Activated CD4-positive, alpha-beta T cell treated with anti-CD3 and anti-CD28 coated beads, Interleukin-2, Interleukin-4, amounts not matched to agents 100 ng/mL and 50 ng/mL, durations not matched to agents 16 hours and 8 hours (primary cell): ENCODE measurements at regions not wholly inside any gene's neighbourhood (a gene's known extent, or its start where the extent isn't known, plus 50 kb on each side); places are given as distances from the start of the nearest gene placed in this dataset.

Source experiments
- DNase-seq: peaks from one replicate; pipeline ENCODE4 v3.0.0-alpha.2; 2020; ENCODE audit warnings: low spot score

GRCh38 chr20:48204499-48204898 lies 419.2 kb upstream of the SULF2 start:
- no peak for DNase-seq

- no peak for DNase-seq
These were observed 418.0 kb upstream of the SULF2 start for GRCh38 chr20:48203252-48203651.

GRCh38 chr20:48202334-48203113 lies 417.2 kb upstream of the SULF2 start:
- no peak for DNase-seq

- no peak for DNase-seq
These were observed 416.6 kb upstream of the SULF2 start for GRCh38 chr20:48201885-48202284.

GRCh38 chr20:48201188-48201587 lies 415.9 kb upstream of the SULF2 start:
- no peak for DNase-seq

GRCh38 chr20:48198929-48199451 lies 413.7 kb upstream of the SULF2 start:
- no peak for DNase-seq

GRCh38 chr20:48197066-48197465 lies 411.8 kb upstream of the SULF2 start:
- no peak for DNase-seq

- no peak for DNase-seq
These were observed 411.2 kb upstream of the SULF2 start for GRCh38 chr20:48196486-48196885.

- DNase-seq = no peak
These were observed 410.7 kb upstream of the SULF2 start for GRCh38 chr20:48196001-48196400.

- no peak for DNase-seq
These were observed 410.0 kb upstream of the SULF2 start for GRCh38 chr20:48195121-48195870.

GRCh38 chr20:48194583-48194982 lies 409.3 kb upstream of the SULF2 start:
- no peak for DNase-seq

- no peak for DNase-seq
These were observed 408.5 kb upstream of the SULF2 start for GRCh38 chr20:48193627-48194425.

- DNase-seq = no peak
These were observed 406.8 kb upstream of the SULF2 start for GRCh38 chr20:48192109-48192508.

- DNase-seq = no peak
These were observed 405.9 kb upstream of the SULF2 start for GRCh38 chr20:48191200-48191599.

GRCh38 chr20:48190757-48191156 lies 405.5 kb upstream of the SULF2 start:
- DNase-seq = no peak

GRCh38 chr20:48189181-48189580 lies 403.9 kb upstream of the SULF2 start:
- no peak for DNase-seq

GRCh38 chr20:48187851-48188250 lies 402.6 kb upstream of the SULF2 start:
- no peak for DNase-seq

GRCh38 chr20:48186915-48187314 lies 401.6 kb upstream of the SULF2 start:
- no peak for DNase-seq

GRCh38 chr20:48186447-48186846 lies 401.2 kb upstream of the SULF2 start:
- DNase-seq = no peak

- DNase-seq = no peak
These were observed 398.9 kb upstream of the SULF2 start for GRCh38 chr20:48184229-48184628.

- DNase-seq = no peak
These were observed 396.1 kb upstream of the SULF2 start for GRCh38 chr20:48181261-48181935.

- no peak for DNase-seq
These were observed 395.3 kb upstream of the SULF2 start for GRCh38 chr20:48180618-48181017.
